Adipocyte (in vitro differentiated cells): ENCODE measurements at regions not wholly inside any gene's neighbourhood (a gene's known extent, or its start where the extent isn't known, plus 50 kb on each side); places are given as distances from the start of the nearest gene placed in this dataset.

Experiments used
- DNase-seq: peaks from one replicate; pipeline ENCODE4 v3.0.0-alpha.2; 2015; ENCODE audit warnings: low read depth
- H3K27me3 ChIP-seq: replicated peaks from 2 replicates; pipeline ENCODE4 v1.7.0; 2013; ENCODE audit warnings: mild to moderate bottlenecking, low read length, moderate library complexity; ENCODE audit not compliant: control insufficient read depth, insufficient read depth
- H3K36me3 ChIP-seq: 2 replicates; pipeline ENCODE4 v1.7.0; 2013; ENCODE audit warnings: low read length, mild to moderate bottlenecking, moderate library complexity; ENCODE audit not compliant: control insufficient read depth, insufficient read depth, severe bottlenecking
- H3K4me1 ChIP-seq: 2 replicates; pipeline ENCODE4 v1.7.0; 2013; ENCODE audit warnings: mild to moderate bottlenecking, low read length, moderate library complexity; ENCODE audit not compliant: control insufficient read depth, insufficient read depth
- H3K4me3 ChIP-seq: 2 replicates; pipeline ENCODE4 v1.7.0; 2013; ENCODE audit warnings: mild to moderate bottlenecking, low read length, moderate library complexity
- H3K9ac ChIP-seq: 2 replicates; pipeline ENCODE4 v1.7.0; 2013; ENCODE audit warnings: mild to moderate bottlenecking, low read length, moderate library complexity
- H3K9me3 ChIP-seq: 2 replicates; pipeline ENCODE4 v1.7.0; 2013; ENCODE audit warnings: mild to moderate bottlenecking, low read length, moderate library complexity; ENCODE audit not compliant: control insufficient read depth

DNA sequence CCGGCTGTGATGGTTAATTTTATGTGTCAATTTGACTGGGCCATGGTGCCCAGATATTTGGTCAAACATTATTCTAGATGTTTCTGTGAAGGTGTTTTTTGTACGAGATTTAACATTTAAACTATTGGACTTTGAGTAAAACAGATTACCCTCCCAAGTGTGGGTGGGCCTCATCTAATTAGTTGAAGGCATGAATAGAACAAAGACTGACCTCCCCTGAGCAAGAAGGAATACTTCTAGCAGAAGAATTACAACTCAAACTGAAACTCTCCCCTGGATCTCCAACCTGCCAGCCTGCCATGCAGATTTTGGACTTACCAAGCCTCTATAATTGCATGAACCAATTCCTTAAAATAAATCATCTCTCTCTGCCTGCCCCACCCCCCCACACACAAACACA is 132.5 kb downstream of the DHX15 start:
- Histone ChIP-seq H3K9ac (no peak overlapping the region), H3K4me3 (no peak overlapping the region), H3K9me3 (no peaks in the 10 kb centered on the region), H3K4me1 (peaks cover 10% of the 10 kb centered on the region), H3K36me3 (no peaks in the 10 kb centered on the region), H3K27me3 (no peaks in the 10 kb centered on the region)
- no peak for DNase-seq

DNA sequence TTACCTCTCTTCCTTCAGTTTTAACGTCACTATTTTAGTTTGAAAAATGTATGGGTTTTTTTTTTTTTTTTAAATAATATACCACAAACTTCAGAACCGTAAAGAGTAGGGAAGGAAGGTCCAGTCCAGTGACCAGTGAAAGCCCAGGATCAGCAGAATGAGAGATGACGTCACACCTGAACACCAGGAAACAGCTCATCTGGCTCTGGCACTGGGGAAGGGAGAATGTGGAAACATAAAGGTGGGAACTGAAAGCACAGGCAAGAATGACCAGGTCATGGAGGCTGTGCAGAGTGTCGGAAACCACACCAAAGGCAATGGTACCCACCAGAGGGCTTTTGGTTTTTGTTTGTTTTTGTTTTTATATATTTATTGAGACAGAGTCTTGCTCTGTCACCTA is 141.2 kb downstream of the DHX15 start:
- Histone ChIP-seq H3K4me3 (no peak overlapping the region), H3K36me3 (no peaks in the 10 kb centered on the region), H3K9ac (no peak overlapping the region), H3K4me1 (no peaks in the 10 kb centered on the region), H3K27me3 (peaks cover 6% of the 10 kb centered on the region), H3K9me3 (no peaks in the 10 kb centered on the region)
- no peak for DNase-seq

GRCh38 chr4:24440765-24441164 is 143.6 kb downstream of the DHX15 start:
- no peaks in the 10 kb centered on the region for H3K4me1 ChIP-seq
- no peaks in the 10 kb centered on the region for H3K9me3 ChIP-seq
- DNase-seq: no peak
- no peak overlapping the region for H3K9ac ChIP-seq
- no peak overlapping the region for H3K4me3 ChIP-seq
- no peaks in the 10 kb centered on the region for H3K36me3 ChIP-seq
- H3K27me3 ChIP-seq: peaks cover 6% of the 10 kb centered on the region

- Histone ChIP-seq H3K4me3 (no peak overlapping the region), H3K4me1 (no peaks in the 10 kb centered on the region), H3K27me3 (peaks cover 18% of the 10 kb centered on the region), H3K9ac (no peak overlapping the region), H3K9me3 (no peaks in the 10 kb centered on the region), H3K36me3 (no peaks in the 10 kb centered on the region)
- DNase-seq: no peak
These were observed 150.1 kb downstream of the DHX15 start for GRCh38 chr4:24434241-24434640.

GRCh38 chr4:24433515-24434214 is 150.7 kb downstream of the DHX15 start:
- Histone ChIP-seq H3K9ac (no peak overlapping the region), H3K27me3 (peaks cover 18% of the 10 kb centered on the region), H3K9me3 (no peaks in the 10 kb centered on the region), H3K4me1 (no peaks in the 10 kb centered on the region), H3K4me3 (no peak overlapping the region), H3K36me3 (no peaks in the 10 kb centered on the region)
- DNase-seq: no peak

DNA sequence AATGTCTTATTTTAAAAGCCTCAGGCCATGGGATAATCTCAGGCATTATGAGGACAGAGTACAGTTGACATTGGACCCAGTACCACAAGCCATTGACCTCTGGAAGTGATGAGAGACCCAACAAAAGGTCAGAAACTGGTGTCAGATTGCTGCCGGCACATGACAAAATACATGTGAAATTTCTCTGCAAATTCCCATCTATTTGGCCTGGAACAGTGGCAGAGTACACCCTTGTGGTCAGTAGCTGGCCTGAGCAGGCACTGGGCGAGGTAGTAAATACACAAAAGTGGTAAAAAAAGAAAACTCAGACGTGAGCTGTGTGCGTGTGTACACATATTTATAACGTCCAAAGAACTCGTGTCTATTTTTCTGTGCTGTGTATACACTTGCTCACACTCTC is 155.5 kb downstream of the DHX15 start:
- Histone ChIP-seq H3K4me3 (no peak overlapping the region), H3K4me1 (no peaks in the 10 kb centered on the region), H3K27me3 (peaks cover 2% of the 10 kb centered on the region), H3K36me3 (no peaks in the 10 kb centered on the region), H3K9ac (no peak overlapping the region), H3K9me3 (no peaks in the 10 kb centered on the region)
- DNase-seq: no peak

DNA sequence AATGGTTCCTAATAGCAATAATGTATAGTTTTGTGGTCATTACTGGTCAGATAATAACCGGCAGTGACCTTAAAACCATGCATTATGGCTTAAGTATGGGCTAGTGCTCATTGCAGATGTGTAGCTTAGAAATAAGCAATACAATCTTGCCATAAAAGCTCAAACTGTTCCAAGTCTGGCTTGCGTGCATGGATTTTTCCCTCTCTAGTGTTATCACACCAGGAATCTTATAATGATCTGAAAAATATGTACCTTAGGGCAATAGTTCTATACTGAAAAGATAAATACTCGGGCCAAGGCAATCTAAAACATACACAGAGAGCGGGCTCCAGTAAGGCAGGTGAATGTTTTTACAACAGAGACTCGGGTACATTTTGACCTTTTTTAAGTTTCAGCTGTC is 157.8 kb downstream of the DHX15 start:
- Histone ChIP-seq H3K9ac (no peak overlapping the region), H3K4me1 (no peaks in the 10 kb centered on the region), H3K9me3 (no peaks in the 10 kb centered on the region), H3K36me3 (no peaks in the 10 kb centered on the region), H3K4me3 (no peak overlapping the region), H3K27me3 (no peaks in the 10 kb centered on the region)
- DNase-seq: no peak

- no peaks in the 10 kb centered on the region for H3K9me3 ChIP-seq
- no peaks in the 10 kb centered on the region for H3K27me3 ChIP-seq
- no peak for DNase-seq
- no peak overlapping the region for H3K9ac ChIP-seq
- H3K36me3 ChIP-seq: no peaks in the 10 kb centered on the region
- H3K4me3 ChIP-seq: no peak overlapping the region
- H3K4me1 ChIP-seq: no peaks in the 10 kb centered on the region
These were observed 158.5 kb downstream of the DHX15 start for GRCh38 chr4:24425863-24426262.

- no peaks in the 10 kb centered on the region for H3K36me3 ChIP-seq
- H3K4me3 ChIP-seq: no peak overlapping the region
- no peaks in the 10 kb centered on the region for H3K9me3 ChIP-seq
- H3K27me3 ChIP-seq: no peaks in the 10 kb centered on the region
- peaks cover 7% of the 10 kb centered on the region for H3K4me1 ChIP-seq
- no peak for DNase-seq
- H3K9ac ChIP-seq: no peak overlapping the region
These were observed 160.7 kb downstream of the DHX15 start for GRCh38 chr4:24423670-24424069.

- H3K4me1 ChIP-seq: peaks cover 11% of the 10 kb centered on the region
- H3K4me3 ChIP-seq: no peak overlapping the region
- no peaks in the 10 kb centered on the region for H3K36me3 ChIP-seq
- no peaks in the 10 kb centered on the region for H3K9me3 ChIP-seq
- no peak for DNase-seq
- no peaks in the 10 kb centered on the region for H3K27me3 ChIP-seq
- no peak overlapping the region for H3K9ac ChIP-seq
These were observed 161.7 kb downstream of the DHX15 start for GRCh38 chr4:24422644-24423043.

- Histone ChIP-seq H3K36me3 (no peaks in the 10 kb centered on the region), H3K4me1 (peaks cover 11% of the 10 kb centered on the region), H3K9me3 (no peaks in the 10 kb centered on the region), H3K9ac (no peak overlapping the region), H3K27me3 (no peaks in the 10 kb centered on the region), H3K4me3 (no peak overlapping the region)
- DNase-seq: peak; percentile 77
These were observed 164.9 kb downstream of the DHX15 start for GRCh38 chr4:24419181-24420034.
